MM.1S (cell line): ENCODE measurements at regions not wholly inside any gene's neighbourhood (a gene's known extent, or its start where the extent isn't known, plus 50 kb on each side); places are given as distances from the start of the nearest gene placed in this dataset.

Experiments
- CTCF ChIP-seq: fragments of 300-600 bp; sonication (generic); IDR thresholded peaks from 2 replicates; pipeline ENCODE4 v1.5.1; 2016; ENCODE audit warnings: antibody characterized with exemption, low read length, mixed read lengths
- EZH2 ChIP-seq: fragments of 300-600 bp; sonication (generic); optimal IDR thresholded peaks from 2 replicates; pipeline ENCODE3; 2017; ENCODE audit warnings: low read depth, mild to moderate bottlenecking, antibody characterized with exemption, low read length, mixed read lengths

- TF ChIP-seq CTCF, result no peak
- TF ChIP-seq EZH2, result no peak
Observed at GRCh38 chr1:29511436-29511835, 275.1 kb downstream of the PTPRU start.
